Chondrocyte (in vitro differentiated cells): ENCODE measurements at regions not wholly inside any gene's neighbourhood (a gene's known extent, or its start where the extent isn't known, plus 50 kb on each side); places are given as distances from the start of the nearest gene placed in this dataset.

Source experiments
- DNase-seq: peaks from one replicate; pipeline ENCODE4 v3.0.0; 2021; ENCODE audit warnings: mixed read lengths, low spot score
- H3K27ac Mint-ChIP-seq: one replicate; pipeline ENCODE4 v1.8.0; 2021; ENCODE audit warnings: mild to moderate bottlenecking, moderate library complexity, mixed read lengths; ENCODE audit not compliant: unreplicated experiment
- H3K27me3 Mint-ChIP-seq: 2 replicates; pipeline ENCODE4 v1.8.0; 2021; ENCODE audit warnings: low read depth, mixed read lengths
- H3K36me3 Mint-ChIP-seq: 2 replicates; pipeline ENCODE4 v1.8.0; 2021; ENCODE audit warnings: low read depth, mixed read lengths
- H3K4me1 Mint-ChIP-seq: 2 replicates; pipeline ENCODE4 v1.8.0; 2021; ENCODE audit warnings: low read depth, mild to moderate bottlenecking, mixed read lengths
- H3K4me3 Mint-ChIP-seq: one replicate; pipeline ENCODE4 v1.8.0; 2021; ENCODE audit warnings: mild to moderate bottlenecking, moderate library complexity, mixed read lengths; ENCODE audit not compliant: unreplicated experiment
- H3K9me3 Mint-ChIP-seq: 2 replicates; pipeline ENCODE4 v1.8.0; 2021; ENCODE audit warnings: low read depth, mixed read lengths
- TF ChIP-seq, protein P1 (sequence below): fragments of 200-600 bp; sonication (generic); IDR thresholded peaks from 2 replicates; pipeline ENCODE4 v1.5.0; 2021; ENCODE audit warnings: antibody characterized with exemption, mild to moderate bottlenecking, moderate library complexity

DNA sequence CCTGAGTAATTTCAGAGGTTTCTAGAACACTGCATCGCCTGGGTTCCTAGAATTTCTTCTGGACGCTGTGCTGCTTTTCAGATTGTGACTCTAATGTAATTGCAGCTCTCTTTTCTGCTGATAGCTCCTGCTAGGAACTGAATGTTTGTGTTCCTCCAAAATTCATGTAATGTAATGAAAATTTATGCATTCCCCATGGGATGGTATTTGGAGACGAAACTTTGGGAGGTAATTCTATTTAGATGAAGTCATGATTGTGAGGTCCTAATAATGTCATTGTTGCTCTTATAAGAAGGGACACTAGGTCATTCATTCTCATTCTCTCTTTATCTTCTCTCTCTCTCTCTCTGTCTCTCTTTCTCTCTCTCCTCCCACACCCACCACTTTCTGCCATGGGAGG, 223.9 kb upstream of the DOK6 start:
- no peaks in the 10 kb centered on the region for H3K27me3 Mint-ChIP-seq
- no peak overlapping the region for H3K27ac Mint-ChIP-seq
- H3K9me3 Mint-ChIP-seq: peaks cover 20% of the 10 kb centered on the region

DNA sequence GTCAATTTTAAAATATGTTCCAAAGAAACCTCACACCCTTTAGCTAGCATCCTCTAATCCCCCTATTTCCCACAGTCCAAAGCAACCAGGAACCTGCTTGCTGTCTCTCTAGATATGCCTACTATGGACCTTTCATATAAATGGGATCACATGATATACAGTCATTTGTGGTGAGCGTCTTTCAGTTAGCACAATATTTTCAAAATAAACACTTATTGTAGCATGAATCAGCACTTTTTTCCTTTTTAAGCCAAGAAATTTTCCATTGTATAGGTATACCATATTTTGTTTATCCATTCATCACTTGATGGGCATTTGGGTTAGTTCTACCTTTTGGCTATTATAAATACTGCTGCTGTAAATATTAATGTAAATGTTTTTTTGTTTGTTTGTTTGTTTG, 223.0 kb upstream of the DOK6 start:
- Mint-ChIP-seq H3K4me1 (no peaks in the 10 kb centered on the region), H3K27me3 (no peaks in the 10 kb centered on the region), H3K9me3 (peaks cover 14% of the 10 kb centered on the region), H3K27ac (no peak overlapping the region), H3K4me3 (no peak overlapping the region), H3K36me3 (peaks cover under 1% of the 10 kb centered on the region)
- no peak for DNase-seq
- TF ChIP-seq, protein P1, sequence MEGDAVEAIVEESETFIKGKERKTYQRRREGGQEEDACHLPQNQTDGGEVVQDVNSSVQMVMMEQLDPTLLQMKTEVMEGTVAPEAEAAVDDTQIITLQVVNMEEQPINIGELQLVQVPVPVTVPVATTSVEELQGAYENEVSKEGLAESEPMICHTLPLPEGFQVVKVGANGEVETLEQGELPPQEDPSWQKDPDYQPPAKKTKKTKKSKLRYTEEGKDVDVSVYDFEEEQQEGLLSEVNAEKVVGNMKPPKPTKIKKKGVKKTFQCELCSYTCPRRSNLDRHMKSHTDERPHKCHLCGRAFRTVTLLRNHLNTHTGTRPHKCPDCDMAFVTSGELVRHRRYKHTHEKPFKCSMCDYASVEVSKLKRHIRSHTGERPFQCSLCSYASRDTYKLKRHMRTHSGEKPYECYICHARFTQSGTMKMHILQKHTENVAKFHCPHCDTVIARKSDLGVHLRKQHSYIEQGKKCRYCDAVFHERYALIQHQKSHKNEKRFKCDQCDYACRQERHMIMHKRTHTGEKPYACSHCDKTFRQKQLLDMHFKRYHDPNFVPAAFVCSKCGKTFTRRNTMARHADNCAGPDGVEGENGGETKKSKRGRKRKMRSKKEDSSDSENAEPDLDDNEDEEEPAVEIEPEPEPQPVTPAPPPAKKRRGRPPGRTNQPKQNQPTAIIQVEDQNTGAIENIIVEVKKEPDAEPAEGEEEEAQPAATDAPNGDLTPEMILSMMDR: no peak

More for the DNA sequence above, 223.9 kb upstream of the DOK6 start:
- H3K4me3 Mint-ChIP-seq: no peak overlapping the region
- DNase-seq: no peak
- TF ChIP-seq, protein P1: no peak
- H3K36me3 Mint-ChIP-seq: peaks cover 3% of the 10 kb centered on the region
- H3K4me1 Mint-ChIP-seq: no peaks in the 10 kb centered on the region

DNA sequence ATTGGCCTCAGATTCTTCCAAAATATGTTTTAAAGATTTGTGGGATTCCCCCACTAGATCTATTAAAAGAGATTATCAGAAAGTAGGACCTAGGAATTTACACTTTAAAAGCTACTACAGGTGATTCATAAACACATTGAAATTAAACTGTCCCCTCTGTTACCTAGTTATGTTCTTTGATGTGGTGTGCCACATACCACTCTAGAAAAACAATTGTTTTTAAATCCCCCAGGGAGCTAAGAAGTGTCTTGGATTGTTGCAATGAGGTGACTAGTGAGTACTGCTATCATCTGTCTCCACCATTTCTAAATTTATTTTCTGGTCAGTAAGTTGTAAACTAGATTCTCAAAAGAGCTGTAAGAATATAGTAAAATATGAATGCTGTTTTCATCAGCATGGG, 214.5 kb upstream of the DOK6 start:
- no peak overlapping the region for H3K4me3 Mint-ChIP-seq
- TF ChIP-seq, protein P1: no peak

DNA sequence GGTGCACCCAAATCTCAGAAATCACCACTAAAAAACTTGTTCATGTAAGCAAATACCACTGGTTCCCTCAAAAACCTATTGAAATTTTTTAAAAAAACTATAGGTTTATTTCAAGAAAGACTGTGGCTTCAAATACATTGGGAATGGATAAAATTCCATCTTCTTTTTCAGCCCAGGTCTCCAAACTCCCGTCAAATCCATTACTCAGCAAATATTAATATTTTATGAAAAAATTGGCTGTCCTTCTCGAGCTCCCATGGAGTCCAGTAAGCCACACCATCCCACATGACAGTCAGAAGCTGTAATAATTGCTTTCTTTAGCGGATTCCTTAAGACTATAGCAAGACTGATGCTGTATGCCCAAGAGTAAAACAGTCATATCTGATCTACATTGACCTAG, 204.4 kb upstream of the DOK6 start:
- TF ChIP-seq, protein P1: no peak
- Mint-ChIP-seq H3K4me1 (no peaks in the 10 kb centered on the region), H3K9me3 (no peaks in the 10 kb centered on the region), H3K27ac (no peak overlapping the region), H3K27me3 (no peaks in the 10 kb centered on the region), H3K4me3 (no peak overlapping the region), H3K36me3 (no peaks in the 10 kb centered on the region)
- no peak for DNase-seq

More for the DNA sequence above, 214.5 kb upstream of the DOK6 start:
- Mint-ChIP-seq H3K27me3 (peaks cover 3% of the 10 kb centered on the region), H3K4me1 (no peaks in the 10 kb centered on the region), H3K36me3 (no peaks in the 10 kb centered on the region), H3K27ac (no peak overlapping the region), H3K9me3 (no peaks in the 10 kb centered on the region)
- DNase-seq: no peak

DNA sequence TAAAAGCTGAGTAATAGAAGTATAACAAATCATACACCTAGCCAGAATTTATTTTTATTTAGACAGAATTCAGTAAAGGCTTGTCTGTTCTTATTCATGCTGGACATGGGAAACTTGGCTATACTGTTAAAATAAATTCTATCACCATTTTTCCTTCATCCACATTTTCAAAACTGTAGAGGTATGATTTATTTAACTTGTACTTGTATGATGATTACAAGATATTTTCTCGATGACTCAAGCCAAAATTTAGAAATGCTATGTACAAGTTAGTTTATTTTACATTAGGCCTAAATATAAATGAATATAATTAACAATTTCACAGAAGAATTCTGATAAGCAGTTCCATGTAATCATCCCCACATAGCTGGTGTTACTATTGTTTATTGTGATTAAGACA, 194.8 kb upstream of the DOK6 start:
- no peak for DNase-seq
- no peak overlapping the region for H3K4me3 Mint-ChIP-seq
- no peaks in the 10 kb centered on the region for H3K36me3 Mint-ChIP-seq
- peaks cover 4% of the 10 kb centered on the region for H3K9me3 Mint-ChIP-seq
- no peak overlapping the region for H3K27ac Mint-ChIP-seq
- H3K4me1 Mint-ChIP-seq: no peaks in the 10 kb centered on the region
- TF ChIP-seq, protein P1: no peak
- H3K27me3 Mint-ChIP-seq: peaks cover 4% of the 10 kb centered on the region
